ENCODE measurements at regions not wholly inside any gene's neighbourhood (a gene's known extent, or its start where the extent isn't known, plus 50 kb on each side); places are given as distances from the start of the nearest gene placed in this dataset.
"Not testable (repeated sequence)": the region's sequence is repeated elsewhere in the genome, so short reads cannot be mapped to it uniquely, and the experiment has no call there.

DNA sequence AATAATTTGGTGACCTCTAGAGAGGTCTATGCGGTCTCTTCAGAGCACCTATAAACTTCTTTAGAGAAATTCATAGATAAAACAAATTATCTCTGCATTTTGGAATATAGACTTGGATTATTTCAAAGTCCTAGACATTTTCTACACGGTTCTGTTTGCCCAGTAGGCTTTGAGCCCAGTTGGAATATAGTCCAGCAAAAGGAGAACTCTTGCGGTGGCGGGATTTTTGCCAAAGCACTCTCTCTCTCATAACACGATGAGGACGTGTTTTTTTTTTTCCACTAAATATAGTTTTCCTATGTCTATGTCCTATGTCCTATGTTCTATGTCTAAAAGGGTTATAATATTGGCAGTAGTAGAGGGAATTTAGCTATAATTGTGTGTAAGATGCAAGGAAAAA, 164.9 kb upstream of the AGR3 start:
- no peak for DNase-seq (ENCODE audit: low read depth)

GRCh38 chr7:17053164-17053563, 171.4 kb upstream of the AGR3 start:
- DNase-seq (ENCODE audit: low read depth), result not testable (repeated sequence)

- no peak for DNase-seq (ENCODE audit: low read depth)
Observed at GRCh38 chr7:17054206-17054605, 172.4 kb upstream of the AGR3 start.

- no peak for DNase-seq (ENCODE audit: low read depth)
Observed at GRCh38 chr7:17054836-17055235, 173.1 kb upstream of the AGR3 start.

DNA sequence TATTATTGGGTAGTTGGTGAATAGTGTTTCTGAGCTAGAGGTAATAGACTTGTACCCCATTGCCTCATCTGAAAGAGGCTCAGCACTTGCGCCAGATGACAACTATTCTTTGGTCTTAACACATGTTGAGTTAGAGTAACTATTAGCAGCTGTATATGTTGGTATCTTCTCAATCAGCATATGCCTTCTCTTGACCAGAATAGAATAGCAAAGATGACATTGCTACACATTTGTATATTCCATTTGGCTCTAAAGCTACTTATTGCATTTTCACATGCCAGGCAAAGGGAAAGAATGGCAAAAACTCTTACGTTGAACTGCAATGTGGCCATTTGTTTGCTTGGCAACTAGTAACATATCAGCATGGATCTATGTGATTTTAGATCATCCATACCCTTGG, 173.8 kb upstream of the AGR3 start:
- no peak for DNase-seq (ENCODE audit: low read depth)

DNA sequence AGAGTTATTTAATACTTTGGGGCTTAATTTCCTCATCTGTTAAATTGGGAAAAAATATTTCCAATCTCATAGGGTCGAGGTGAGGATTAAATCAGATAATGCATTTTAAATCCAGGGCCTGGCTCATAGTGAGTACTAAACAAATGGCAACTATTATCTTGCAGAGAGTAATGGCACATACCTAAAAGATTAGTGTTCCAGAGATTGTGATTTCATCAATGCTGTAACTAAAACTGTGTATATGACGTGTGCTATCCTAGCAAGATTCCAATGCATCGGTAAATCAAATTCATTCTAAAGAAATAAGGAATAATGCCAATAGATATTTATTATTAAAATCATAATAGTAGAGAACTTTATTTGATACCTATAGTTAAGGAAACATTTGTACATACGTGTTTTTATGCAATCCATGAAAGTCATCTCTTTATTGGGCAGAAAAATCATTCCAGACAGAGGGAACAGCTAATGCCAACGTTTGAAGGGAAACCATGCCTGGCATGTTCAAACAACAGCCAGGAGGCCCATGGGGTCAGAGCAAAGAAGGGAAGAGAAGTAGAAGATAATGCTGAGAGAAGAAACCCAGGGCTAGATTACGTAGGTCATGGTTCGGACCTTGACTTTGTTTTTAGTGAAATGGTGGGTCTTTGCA, 174.8 kb upstream of the AGR3 start:
- DNase-seq (ENCODE audit: low read depth), result no peak

DNA sequence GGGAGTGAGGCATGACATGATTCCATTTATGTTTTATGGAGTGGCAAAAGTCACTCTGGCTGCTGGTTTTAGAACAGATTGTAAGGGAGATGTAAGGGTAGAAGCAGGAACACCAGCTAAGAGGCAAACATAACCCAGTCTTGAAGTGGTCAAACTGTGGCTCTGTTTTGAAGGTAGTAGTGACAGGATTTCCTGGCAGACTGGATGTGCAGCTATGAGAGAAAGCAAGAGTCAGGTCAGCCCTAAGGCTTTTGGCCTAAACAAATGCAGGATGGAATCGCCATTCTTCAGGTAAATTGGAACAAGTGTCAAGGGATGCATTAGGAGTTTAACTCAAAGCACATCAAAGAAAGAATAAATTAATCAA, 175.3 kb upstream of the AGR3 start:
- no peak for DNase-seq (ENCODE audit: low read depth)

- DNase-seq (ENCODE audit: low read depth), result no peak
Observed at GRCh38 chr7:17058568-17058967, 176.8 kb upstream of the AGR3 start.

GRCh38 chr7:17060051-17060450, 178.3 kb upstream of the AGR3 start:
- DNase-seq (ENCODE audit: low read depth), result no peak

DNA sequence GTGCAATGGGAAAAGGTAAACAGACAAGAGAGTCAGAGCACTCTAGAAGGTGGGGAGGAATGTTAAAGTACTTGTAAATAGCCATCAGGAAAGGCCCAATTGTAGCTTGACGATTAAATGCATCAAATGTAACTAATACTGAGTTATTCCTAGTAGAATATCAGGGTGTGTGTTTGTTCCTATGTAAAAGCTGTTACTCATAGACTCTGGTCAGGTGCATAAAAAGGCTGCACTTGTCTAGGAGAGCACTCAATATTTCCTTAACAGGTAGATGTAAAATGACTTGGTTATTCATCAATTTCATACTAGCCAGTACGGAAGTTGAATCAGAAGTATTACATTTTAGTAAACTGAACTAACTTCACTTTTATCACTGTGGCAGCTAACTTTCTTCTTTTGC, 179.7 kb upstream of the AGR3 start:
- no peak for DNase-seq (ENCODE audit: low read depth)

DNA sequence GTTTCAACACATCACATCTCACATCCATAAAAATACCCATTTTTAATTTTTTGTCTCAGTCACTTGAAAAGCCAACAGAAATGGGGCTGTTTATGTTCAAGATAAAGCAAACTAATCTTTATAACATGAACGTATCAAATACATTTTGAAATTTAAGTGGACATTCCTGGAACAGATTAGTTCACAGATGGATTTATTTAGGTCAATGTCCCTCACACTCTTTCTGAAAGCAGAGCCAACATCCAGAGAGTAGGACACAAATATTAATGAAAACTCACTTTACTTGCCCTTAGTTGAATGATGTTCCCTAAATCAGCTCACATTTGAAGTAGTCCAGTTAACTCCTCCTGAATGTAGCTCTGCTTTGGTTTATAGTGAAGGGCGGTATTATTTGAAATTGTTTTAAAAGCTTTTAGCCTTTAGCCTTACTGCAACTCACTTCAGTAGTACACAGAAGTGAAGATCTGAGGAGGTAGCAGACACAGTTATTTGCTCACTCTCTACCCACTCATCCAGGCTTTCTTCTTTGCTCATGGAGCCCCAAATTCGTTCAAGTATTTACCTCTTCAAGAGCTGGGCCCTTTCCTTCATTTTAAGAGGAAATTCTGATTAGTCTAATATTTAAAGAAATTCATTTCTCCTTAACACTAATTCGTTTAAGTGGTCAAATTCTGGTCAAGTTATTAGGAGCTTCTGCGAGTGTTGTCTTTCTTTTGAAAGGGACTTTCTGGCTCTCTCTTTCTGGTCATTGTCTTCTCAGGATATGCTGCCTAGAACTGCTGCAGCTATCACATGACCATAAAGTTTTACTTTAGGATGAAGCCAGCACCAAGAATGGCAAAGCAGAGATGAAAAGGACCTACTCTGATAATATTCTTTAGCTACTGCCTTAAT, 180.6 kb upstream of the AGR3 start:
- DNase-seq (ENCODE audit: low read depth), result no peak

GRCh38 chr7:17063045-17063383, 181.2 kb upstream of the AGR3 start:
- no peak for DNase-seq (ENCODE audit: low read depth)

DNA sequence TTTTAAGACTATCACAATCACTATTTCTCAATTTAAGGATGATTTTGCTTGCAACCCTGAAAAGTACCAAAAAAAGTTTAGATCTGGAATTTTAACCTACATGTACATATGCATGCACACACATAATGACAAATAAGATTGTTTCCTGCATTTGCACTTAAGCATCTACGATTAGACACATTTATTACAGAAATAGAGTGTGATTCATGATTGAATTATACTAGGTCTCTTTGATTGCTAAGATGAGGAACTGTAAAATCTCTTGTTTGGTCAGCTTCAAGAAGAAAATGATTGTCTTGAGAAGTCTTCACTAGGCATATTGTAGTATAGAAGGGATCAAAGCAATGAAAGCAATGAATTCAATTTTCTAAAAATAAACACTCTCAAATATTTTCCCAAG, 185.9 kb upstream of the AGR3 start:
- no peak for DNase-seq (ENCODE audit: low read depth)

GRCh38 chr7:17069146-17069545, 187.4 kb upstream of the AGR3 start:
- DNase-seq (ENCODE audit: low read depth), result no peak

- DNase-seq (ENCODE audit: low read depth), result no peak
Observed at GRCh38 chr7:17070231-17070708, 188.5 kb upstream of the AGR3 start.

DNA sequence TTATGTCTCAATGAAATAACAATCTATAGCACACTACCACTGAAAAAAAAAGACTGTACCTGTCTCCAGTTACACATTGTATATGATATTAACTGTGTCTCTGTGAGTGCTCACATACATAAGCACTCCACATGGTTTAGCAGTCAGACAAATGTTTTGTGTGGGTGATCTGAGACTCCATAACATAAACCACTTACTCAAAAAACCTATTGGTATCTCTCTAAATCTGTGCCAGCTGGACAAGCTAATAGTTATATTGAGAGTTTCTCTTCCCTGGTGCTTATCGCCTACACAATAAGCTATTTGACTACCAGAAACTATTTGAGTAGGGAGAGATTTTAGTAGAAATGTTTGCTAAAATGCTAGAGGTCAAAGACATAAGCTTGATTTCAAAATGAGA, 190.1 kb upstream of the AGR3 start:
- DNase-seq (ENCODE audit: low read depth), result no peak

- DNase-seq (ENCODE audit: low read depth), result no peak
Observed at GRCh38 chr7:17075601-17076255, 193.9 kb upstream of the AGR3 start.

DNA sequence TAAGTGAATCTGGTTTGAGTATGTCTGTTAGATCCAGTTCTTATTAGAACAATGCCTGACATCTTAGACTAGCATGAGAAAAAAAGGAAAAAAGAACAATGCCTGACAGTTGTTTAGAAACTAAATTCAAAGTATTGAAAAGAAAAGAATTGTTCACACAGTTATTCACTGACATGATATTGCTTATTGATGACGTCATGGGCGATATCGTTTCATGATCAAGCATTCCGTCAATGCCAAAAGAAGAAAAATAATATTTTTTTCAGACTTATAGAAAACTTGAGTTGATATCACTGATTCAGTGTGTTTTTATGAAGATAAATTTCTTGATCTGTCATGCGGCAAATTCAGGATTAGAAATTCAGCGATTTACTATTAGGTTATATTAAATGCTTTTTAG, 196.5 kb upstream of the AGR3 start:
- no peak for DNase-seq (ENCODE audit: low read depth)

DNA sequence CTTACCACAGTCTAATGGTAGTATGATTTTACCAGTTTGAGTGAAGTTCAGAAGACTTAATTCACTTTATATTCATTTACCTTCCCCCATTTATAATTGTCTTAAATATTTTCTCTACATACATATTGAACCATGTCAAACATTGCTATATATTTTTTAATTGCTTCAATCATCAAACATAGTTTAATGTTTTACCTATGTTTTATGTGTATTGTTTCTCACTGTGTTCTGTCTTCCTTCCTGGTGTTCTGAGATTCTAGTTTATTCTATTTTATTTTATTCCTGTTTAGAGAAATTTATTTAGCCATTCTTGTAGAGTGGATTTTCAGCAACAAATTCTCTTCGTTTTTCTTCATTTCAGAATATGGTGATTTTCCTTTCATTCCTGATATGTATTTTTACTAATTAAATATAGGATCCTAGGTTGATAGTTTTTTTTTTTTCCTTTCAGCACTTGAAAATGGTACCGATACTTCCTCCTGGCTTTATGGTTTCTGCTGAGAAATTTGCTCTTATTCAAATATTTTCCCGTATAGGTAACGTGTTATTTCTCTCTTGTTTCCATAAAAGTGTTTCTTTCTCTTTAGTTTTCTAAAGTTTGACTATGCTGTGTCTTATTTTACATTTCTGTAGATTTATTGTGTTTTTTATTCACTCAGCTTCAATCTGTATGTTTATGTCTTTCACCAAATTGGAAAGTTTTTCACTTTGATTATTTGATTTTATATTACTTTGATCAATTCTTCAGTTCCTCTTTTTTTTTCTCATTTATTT, 201.8 kb upstream of the AGR3 start:
- DNase-seq (ENCODE audit: low read depth), result no peak

GRCh38 chr7:17084166-17084475, 202.3 kb upstream of the AGR3 start:
- no peak for DNase-seq (ENCODE audit: low read depth)

DNA sequence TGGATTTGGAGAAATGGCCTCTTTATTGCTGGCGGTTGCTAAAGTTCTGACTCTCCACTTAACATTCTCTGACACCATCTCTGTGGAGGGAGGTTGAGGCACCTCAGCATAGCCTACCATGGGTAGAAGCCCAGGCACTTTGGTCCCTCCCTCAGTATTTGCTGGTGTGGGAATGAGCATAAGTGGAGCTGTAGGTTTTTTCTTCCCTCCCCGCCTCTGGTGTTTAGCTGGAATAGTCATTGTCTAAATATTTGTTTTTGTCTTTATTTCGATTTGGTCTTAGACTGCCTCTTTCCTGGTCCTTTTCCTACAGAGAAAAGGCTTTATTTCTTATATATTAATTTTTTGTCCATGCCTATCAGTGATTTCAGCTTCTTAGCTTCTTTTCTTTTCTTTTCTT, 203.4 kb upstream of the AGR3 start:
- no peak for DNase-seq (ENCODE audit: low read depth)

- DNase-seq (ENCODE audit: low read depth), result no peak
Observed at GRCh38 chr7:17086403-17086802, 204.6 kb upstream of the AGR3 start.

GRCh38 chr7:17090751-17091150, 207.7 kb upstream of the AHR start:
- peak; percentile 62 for DNase-seq (ENCODE audit: low read depth)
